ENCODE measurements at regions not wholly inside any gene's neighbourhood (a gene's known extent, or its start where the extent isn't known, plus 50 kb on each side); places are given as distances from the start of the nearest gene placed in this dataset.
A peak's percentile ranks its signal among the peaks of the same experiment; 100 is the strongest.
"Not testable (repeated sequence)": the region's sequence is repeated elsewhere in the genome, so short reads cannot be mapped to it uniquely, and the experiment has no call there.

GRCh38 chr9:85202596-85202995 is 533.1 kb downstream of the NTRK2 start:
- no peak for DNase-seq (ENCODE audit: low spot score)

- DNase-seq (ENCODE audit: low spot score), result no peak
Measured at GRCh38 chr9:85200726-85201404, 531.3 kb downstream of the NTRK2 start.

GRCh38 chr9:85199866-85200495 is 530.5 kb downstream of the NTRK2 start:
- DNase-seq (ENCODE audit: low spot score), result no peak

- no peak for DNase-seq (ENCODE audit: low spot score)
Measured at GRCh38 chr9:85192750-85193149, 523.2 kb downstream of the NTRK2 start.

GRCh38 chr9:85186218-85186585 is 516.7 kb downstream of the NTRK2 start:
- no peak for DNase-seq (ENCODE audit: low spot score)

GRCh38 chr9:85185486-85186217 is 516.1 kb downstream of the NTRK2 start:
- DNase-seq (ENCODE audit: low spot score), result no peak

- DNase-seq (ENCODE audit: low spot score), result peak; percentile 34
Measured at GRCh38 chr9:85182383-85182782, 512.9 kb downstream of the NTRK2 start.

- DNase-seq (ENCODE audit: low spot score), result peak; percentile 52
Measured at GRCh38 chr9:85178474-85178873, 508.9 kb downstream of the NTRK2 start.

GRCh38 chr9:85173967-85174366 is 504.4 kb downstream of the NTRK2 start:
- no peak for DNase-seq (ENCODE audit: low spot score)

- DNase-seq (ENCODE audit: low spot score), result no peak
Measured at GRCh38 chr9:85172001-85172978, 502.8 kb downstream of the NTRK2 start.

GRCh38 chr9:85171163-85171562 is 501.6 kb downstream of the NTRK2 start:
- DNase-seq (ENCODE audit: low spot score), result no peak

- DNase-seq (ENCODE audit: low spot score), result no peak
Measured at GRCh38 chr9:85168412-85168811, 498.9 kb downstream of the NTRK2 start.

GRCh38 chr9:85167146-85167545 is 497.6 kb downstream of the NTRK2 start:
- no peak for DNase-seq (ENCODE audit: low spot score)

- DNase-seq (ENCODE audit: low spot score), result no peak
Measured at GRCh38 chr9:85163825-85164224, 494.3 kb downstream of the NTRK2 start.

GRCh38 chr9:85163415-85163814 is 493.9 kb downstream of the NTRK2 start:
- DNase-seq (ENCODE audit: low spot score), result no peak

GRCh38 chr9:85162822-85163221 is 493.3 kb downstream of the NTRK2 start:
- DNase-seq (ENCODE audit: low spot score), result no peak

GRCh38 chr9:85160944-85161343 is 491.4 kb downstream of the NTRK2 start:
- DNase-seq (ENCODE audit: low spot score), result not testable (repeated sequence)

GRCh38 chr9:85158512-85158911 is 489.0 kb downstream of the NTRK2 start:
- DNase-seq (ENCODE audit: low spot score), result no peak

GRCh38 chr9:85157772-85158171 is 488.2 kb downstream of the NTRK2 start:
- no peak for DNase-seq (ENCODE audit: low spot score)

GRCh38 chr9:85156652-85157051 is 487.1 kb downstream of the NTRK2 start:
- no peak for DNase-seq (ENCODE audit: low spot score)

- no peak for DNase-seq (ENCODE audit: low spot score)
Measured at GRCh38 chr9:85155352-85155751, 485.8 kb downstream of the NTRK2 start.

GRCh38 chr9:85151741-85152140 is 482.2 kb downstream of the NTRK2 start:
- DNase-seq (ENCODE audit: low spot score), result no peak
